HG03432 (cell line): ENCODE measurements at regions not wholly inside any gene's neighbourhood (a gene's known extent, or its start where the extent isn't known, plus 50 kb on each side); places are given as distances from the start of the nearest gene placed in this dataset.

Experiments
- ATAC-seq: cut with Tn5 transposase; IDR thresholded peaks from one replicate; pipeline ENCODE4 v1.9.1; 2021; ENCODE audit warnings: mild to moderate bottlenecking, moderate library complexity; ENCODE audit not compliant: unreplicated experiment

DNA sequence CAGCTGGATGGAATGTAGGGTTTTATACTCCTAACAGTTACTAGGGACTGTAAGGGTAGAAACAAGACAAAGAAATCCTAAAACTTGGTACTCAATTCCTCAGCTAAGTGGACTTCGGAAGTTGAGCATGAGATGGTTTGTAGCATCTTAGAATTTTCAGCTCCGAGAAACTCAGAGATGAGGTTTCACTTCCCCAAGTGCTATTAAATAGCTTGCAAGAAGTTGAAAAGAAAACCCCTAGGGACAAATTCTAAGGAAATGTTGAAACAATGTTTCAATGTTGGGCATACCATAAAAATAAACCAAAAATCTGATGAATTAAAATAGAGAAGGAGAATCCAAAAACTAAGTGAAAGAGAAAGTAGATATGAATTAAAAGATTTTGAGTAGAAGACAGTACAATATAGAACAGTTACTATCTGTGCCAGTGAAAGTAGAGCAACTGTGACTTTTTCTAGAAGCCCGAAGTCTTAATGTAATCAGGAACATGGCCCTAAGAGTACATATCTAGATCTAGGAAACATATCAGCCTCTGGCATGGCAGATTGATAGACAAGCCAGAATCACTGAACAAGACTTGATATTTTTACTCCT is 308.6 kb upstream of the RGMB start:
- ATAC-seq: peak; percentile 92

DNA sequence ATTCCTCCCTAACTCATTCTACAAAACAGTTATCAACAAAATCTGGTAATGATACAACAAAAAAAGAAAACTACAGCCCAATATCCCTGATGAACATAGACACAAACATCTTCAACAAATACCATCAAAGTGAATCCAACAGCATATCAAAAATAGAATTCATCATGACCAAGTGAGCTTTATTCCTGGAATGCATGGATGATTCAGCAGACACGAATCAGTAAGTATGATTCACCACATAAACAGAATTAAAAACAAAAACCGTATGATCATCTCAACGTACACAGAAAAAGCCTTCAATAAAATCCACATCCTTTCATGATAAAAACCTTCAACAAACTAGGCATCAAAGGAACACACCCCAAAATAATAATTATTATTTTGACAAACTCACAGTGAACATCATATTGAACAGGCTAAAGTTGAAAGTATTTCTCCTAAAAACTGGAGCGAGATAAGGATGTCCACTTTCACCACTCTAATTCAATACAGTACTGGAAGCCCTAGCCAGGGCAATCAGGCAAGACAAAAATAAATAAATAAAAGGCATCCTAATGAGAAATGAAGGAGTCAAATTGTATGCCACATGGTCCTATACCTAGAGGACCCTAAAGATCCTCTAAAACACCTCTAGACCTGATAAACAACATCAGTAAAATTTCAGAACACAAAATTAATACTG is 305.1 kb upstream of the RGMB start:
- ATAC-seq: no peak

DNA sequence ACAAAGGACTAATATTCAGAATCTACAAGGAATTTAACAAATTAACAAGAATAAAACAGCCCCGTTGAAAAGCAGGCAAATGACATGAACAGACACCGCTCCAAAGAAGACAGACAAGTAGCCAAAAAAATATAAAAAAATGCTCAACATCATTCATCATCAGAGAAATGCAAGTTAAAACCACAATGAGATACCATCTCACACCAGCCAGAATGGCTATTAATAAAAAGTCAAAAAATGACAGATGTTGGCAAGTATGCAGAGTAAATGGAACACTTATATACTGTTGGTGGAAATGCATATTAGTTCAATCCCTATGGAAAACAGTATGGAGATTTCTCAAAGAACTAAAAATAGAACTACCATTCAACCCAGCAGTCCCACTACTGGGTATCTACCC is 302.7 kb upstream of the RGMB start:
- no peak for ATAC-seq

DNA sequence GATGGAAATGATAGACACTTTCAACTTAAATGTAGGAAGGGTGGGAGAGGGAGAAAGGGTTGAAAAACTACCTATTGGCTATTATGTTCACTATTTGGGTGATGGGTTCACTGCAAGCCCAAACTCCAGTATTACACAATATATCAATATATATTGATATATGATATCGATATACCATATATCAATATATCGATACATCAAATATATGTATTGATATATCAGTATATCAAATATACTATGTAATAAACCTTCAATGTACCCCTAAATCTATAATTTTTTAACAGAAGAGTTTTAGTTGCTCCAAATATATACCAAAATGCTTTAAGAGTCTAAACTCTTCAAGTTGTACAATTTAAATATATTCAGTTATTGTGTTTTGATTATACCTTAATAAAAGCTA is 302.0 kb upstream of the RGMB start:
- no peak for ATAC-seq

DNA sequence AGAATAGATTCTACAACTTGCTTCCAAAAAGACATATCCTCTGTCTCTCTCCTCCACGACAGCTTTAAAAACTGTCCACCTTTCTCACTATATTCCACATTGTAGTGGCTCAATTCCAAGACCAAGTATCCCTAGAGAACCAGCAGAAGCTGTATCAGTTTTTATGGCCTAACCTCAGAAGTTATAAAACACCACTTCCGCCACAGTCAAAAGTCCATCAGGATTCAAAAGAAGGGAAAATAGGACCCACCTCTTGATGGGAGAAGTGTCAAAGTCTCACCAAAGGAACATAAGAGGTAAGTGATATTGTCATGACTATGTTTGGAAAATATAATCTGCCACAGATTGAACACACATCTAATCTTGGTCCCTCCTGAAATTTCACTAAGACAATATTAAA is 299.2 kb upstream of the RGMB start:
- no peak for ATAC-seq

DNA sequence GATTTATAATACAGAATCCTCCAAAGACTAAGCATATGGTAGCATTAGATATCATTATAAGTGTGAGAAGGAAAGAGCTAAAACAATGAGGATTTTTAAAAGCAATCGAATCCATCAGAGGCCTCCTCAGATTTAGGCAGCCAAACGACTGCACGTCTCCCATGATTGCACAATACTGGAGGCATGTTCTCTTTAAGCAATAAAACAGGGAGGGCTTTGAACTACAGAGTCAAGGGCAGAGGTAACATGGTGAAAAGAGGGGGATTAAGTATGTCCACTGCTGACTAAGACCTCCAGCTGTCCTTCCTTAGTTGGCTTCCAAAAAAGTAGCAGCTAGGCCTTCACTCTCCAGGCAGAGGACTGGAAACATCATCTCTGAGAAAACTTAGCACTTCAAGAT is 298.7 kb upstream of the RGMB start:
- no peak for ATAC-seq

DNA sequence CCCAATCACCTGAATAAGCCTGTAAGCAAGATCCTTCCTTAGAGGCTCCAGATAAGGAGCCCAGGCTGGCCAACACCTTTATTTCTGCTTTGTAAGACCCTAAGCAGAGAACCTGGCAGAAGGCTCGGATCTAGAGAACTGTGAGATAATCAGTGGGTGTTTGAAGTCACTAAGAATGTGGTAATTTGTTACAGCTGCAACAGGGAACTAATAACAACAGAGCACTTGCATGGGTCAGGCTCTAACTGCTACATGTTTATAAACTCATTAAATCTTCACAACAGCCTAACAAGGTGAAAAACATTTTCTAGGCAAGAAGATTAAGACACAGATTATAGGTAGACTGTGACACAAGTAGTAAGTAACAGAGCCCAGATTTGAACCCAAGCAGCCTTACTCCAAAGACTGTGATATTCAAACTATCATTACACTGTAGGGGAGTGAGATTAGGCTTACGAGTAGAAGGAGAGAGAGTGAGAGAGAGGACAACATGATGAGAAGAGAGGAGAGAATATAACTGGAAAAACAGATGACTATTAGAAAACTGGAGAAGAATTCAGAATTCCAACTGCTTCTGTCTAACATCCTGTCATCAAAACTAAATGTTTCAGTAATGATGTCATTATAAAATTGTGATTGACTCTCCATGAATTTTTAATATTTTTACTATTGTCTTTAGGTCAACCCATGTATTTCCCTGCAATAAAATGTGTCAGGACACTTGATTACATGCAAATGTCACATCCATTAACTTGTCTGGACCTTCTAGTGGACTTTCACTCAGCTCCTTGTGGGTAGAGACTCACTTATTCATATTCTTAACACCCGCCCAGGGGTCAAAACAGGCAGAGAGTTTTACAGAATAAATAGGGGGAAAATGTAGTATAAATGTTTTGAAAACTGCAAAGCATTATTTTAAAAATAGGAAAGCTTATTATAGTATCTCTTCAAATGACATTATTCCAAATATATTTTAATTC is 290.9 kb upstream of the RGMB start:
- ATAC-seq: no peak

DNA sequence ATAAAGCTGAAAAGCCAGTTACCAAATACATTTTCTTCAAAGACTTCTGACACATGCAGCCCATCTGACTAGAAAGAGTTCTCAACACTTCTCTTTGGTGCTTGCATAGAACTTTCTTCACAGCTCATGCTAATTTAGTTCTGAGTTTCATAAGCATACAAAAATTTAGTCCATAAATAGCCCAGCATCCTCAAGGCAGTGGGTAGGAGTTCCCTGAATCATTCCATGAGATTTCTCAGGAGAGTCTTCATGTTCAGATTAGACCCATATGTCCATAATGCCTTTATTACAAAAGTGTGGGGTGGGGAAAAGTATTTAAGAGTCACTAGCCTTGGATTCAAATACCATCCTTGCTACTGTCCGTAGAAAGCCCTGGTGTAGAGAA is 290.2 kb upstream of the RGMB start:
- no peak for ATAC-seq

DNA sequence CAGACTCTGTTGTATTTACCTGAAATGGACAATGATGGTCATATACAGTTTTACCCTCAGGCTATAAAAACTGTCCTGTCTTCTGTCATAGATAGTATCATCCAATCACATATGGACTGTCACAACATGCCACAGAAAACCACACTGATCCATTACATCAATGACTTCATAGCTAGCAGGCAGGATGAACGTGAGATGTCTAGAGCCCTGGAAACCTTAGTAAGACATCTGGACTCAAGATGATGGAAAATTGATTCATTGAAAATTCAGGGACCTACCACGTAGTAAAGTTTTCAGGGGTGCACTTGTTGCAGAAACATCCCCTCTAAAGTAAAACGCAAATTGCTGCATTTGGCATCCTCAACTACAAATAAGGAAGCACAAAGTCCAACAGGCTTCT is 284.4 kb upstream of the RGMB start:
- ATAC-seq: no peak

DNA sequence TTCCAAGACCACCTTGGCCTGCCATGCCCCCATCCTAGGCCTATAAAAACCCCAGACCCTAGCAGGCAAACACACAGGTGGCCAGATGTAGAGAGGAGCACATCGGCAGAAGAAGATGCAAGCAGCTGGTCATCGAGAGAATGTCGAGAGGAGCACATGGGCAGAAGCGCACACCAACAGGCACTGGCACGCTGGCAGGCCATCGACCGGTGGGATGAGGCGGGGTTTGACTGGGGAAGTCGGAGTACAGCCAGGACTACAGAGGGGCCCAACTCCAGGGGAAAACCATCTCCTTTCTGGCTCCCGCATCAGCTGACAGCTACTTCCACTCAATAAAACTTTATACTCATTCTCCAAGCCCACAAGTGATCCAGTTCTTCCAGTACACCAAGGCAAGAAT is 283.1 kb upstream of the RGMB start:
- ATAC-seq: no peak

DNA sequence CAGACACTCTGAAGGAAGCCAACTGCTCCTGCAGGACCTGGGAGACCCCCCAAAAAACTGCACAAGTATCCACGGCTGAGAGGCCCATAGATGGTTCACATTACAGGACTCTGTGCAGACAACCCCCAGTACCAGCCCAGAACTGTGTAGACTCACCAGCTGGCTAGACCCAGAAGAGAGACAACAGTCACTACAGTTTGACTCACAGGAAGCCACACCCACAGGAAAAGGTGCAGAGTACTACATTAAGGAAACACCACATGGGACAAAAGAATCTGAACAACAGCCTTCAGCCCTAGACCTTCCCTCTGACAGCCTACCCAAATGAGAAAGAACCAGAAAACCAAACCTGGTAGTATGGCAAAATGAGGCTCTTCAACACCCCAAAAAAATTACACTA is 281.2 kb upstream of the RGMB start:
- no peak for ATAC-seq

DNA sequence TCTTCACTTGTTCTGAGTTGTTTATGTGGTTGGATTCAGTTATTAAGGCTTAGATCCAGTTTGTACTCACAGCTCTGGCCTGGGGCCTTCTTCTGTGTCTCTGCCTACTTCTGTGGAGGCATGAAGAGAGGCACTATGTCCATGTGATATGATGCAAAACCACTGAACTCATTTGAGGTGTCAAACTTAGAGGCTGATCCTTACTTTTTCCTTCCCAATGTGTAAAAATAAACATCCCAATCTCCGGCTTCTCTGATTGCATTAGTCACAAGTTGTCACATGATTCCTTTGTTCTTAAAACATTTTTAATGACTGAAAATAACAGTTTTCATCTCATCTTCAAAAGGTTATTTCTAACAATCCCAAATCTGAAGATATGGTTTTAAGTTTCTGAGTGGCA is 276.0 kb upstream of the RGMB start:
- no peak for ATAC-seq

DNA sequence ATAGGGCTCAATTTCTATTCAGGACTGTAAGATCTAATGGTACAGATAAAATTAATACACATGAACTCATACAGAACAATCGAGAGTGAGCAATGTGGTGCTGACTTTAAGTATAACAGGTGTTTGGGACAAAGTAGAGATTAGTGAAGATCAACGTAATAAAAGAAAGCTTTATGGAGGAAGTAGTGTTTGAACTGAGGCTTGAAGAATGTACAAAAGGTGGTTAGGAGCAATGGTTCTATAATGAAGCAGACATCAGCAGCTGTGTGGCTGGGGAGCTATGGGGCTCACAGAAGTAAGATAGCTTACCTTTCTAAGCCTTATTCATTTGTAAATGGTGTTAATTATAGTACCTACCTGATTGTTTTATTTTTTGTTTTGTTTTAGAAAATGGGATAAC is 275.4 kb upstream of the RGMB start:
- no peak for ATAC-seq

DNA sequence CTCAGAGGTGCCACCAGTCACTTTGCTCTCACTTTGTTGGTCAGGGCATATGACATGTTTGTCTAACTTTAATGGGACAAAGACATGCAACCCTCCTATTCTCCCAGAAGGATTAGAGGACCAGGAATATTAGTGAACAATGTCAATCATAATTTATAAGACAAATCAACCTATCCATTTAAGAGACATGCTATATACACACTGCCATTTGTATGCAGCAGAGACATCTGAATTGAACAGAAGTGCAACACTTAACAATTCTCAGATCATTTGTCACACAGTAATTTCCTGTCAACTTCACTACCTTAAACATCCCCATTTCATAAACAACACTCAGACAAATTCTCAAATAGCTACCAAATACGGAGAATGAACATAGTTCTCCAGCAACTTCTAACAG is 273.6 kb upstream of the RGMB start:
- no peak for ATAC-seq

DNA sequence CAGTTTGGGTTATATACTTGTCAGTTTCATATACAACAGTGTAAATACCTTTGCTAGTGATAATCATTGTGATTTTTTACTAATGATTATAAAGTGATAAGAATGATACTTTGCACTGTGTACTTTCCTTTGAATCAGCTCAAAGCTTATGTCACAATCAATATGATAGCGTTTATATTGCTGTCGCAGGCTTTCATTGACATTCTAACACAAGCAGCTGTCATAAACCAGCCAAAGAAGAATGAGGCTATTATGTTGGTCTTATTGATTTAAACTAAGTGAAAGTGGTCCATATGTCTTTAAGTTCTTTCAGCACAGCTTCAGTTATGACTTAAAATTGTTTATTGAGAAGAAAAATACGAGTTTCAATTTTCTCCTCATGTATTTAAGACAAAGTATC is 272.7 kb upstream of the RGMB start:
- no peak for ATAC-seq

DNA sequence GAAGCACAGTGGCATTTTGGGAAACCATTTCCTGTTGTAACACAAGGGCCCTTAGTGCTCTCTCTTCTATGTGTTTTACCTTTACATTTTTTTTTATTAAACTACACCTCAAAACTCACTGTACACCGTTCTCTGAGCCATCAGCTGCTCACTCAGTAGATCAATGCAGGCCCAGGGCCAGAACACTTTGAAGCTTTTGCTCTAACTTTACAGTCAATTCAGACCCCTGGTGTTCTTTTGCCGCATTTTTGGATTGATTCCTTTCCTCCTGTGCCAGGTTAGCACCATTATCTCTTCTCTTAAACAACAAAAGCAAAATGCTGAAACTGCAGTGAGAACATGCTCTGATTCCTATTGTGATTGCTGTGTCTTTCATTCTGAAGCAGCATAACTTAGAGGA is 269.8 kb upstream of the RGMB start:
- ATAC-seq: no peak

DNA sequence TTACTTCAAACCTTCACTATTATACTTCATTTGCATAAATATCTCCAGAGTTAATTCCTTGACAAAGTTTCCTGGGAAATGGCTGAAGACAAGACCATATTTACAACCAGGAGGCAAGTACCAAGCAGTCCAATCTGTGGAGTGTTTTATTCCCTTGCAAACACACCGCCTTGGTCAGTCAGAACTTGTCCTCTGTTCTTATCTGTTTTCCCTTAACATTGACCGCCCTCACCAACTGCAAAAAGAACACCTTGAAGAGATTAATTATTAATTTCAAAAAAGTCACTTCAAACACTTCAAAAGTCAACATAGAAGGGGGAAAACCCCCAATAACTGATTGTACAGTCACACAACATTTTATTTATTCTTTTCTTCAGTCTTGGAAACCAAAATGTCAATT is 269.0 kb upstream of the RGMB start:
- no peak for ATAC-seq

DNA sequence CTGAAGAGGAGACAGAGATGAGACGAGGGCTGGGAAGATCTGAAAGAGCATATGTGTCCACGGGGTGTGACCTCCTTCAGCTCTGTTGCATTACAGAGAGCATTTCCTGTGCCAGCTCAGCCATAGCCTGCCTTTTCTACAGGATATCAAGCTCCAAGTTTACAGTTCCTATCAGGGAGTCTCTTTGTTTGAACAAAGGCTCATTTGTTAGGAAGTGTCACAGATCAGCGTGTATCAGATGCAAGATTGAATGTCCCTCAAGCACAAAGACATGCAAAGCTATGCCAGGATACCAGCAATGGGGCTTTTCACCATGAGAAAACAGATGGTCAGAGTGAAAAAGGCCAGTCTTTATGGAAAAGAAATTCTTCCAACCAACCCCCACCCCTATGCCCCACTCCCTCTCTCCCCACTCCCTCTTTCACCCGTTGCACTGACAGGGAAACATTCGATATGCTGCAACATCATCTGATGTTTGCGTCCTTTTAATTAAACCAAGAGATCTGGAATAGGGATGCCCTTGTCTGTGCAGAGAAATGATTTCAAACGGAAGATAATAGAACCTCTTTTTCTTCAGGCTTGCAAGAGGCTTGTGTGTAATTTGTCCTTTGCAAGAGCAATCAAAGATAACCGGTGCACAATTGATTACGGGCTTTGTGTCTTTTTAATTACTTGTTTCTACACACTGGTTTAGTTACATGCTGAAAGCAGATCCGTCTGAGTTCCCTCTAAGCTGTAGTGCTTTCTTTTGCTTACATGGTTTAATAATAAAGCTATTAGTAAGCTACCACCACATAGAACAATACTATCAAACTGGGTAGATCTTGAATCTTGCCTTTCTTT is 263.1 kb upstream of the RGMB start:
- no peak for ATAC-seq

DNA sequence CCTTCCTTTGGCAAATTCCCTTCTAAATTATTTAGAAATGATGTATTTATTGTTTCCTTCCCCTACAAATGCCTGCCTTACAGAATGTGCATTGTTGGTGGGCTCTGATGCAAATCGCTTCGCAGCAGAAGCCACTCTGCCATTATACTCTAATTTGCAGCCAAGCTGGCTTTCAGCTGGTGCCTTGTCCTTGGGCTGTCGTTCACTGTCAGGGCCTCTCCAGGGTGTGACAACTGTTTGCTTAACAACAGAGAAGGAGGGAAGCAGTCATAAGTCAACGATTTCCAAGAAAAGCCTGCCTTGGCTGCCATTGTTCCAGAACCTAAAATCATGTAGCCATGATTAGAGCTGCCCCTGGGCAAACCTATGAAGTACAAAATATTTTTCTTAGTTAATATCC is 260.1 kb upstream of the RGMB start:
- no peak for ATAC-seq

DNA sequence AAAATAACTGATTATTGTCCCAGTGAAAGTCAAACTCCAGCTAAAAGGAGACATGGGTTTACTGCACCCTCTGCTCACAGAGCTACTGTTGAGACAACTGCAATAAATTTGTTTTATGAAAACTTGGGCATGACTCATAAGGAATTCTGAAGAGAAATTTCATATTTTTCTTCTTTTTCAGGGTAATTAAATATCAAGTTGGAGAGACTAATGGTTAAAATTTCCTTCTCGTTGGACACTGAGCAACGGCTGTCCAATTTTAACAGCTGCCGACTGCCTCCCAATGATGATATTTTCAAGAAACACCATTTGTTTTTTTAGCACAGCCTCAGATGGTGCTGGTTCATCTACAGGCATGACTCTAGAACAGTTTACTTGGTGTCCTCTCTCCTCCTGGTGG is 259.2 kb upstream of the RGMB start:
- ATAC-seq: no peak

DNA sequence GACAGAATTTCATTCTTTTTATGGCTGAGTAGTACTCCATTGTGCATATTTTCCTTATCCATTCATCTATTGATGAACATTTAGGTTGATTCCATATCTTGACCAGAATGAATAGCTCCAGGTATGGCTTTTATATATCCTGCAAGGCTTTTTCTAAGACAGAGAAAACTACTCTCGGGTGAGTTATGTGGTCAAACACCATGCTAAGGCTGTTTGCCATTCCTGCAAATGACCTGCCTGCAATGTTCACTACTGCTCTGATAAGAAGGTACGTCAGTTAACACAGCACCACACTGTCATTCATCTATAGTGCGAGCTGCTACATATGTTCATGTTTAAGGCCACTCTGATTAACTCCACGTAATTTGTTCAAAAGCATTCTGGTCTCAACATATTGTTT is 256.8 kb upstream of the RGMB start:
- no peak for ATAC-seq
